ENCODE measurements at regions not wholly inside any gene's neighbourhood (a gene's known extent, or its start where the extent isn't known, plus 50 kb on each side); places are given as distances from the start of the nearest gene placed in this dataset.

DNA sequence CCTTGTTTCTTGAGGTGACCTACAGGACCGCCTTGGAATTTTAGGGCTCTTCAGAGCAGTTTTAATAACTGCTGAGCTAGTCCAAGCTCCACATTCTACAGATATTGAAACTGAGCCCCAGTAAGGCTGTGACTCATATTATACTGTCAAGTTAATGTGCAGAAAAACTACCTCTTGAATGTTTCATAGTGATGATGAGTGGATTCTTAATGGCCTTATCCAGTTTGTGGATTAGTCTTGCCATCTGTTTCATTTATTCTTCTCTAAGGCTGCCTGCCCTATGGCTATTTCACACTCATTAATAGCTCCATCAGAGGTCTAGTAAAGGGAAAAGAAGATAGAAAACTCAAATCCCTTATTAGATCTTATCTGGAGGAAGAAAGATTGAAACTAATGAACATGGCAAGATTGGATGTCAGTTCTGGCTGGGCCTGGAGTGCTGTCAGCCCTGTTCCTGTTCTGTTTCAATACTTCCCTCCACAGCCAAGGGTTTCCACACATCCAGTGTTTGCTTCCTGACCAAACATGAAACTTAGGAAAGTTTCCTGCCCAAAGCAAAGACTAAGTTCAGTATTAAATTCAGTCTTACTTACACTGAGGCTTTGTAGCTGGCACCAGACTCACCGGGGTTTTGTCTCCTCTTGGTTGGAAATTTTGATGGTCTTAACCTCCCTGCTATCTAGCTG is 215.6 kb upstream of the DMAC1 start:
- TF ChIP-seq GATA3 (IDR thresholded peaks at IDR 0.05; ENCODE audit: low read depth, low read length) (no peak), GATA2 (IDR thresholded peaks at IDR 0.05; ENCODE audit: low read depth, low read length) (no peak)

Measured in SH-SY5Y (cell line).